Body of pancreas (tissue), 4 donors: ENCODE measurements at regions not wholly inside any gene's neighbourhood (a gene's known extent, or its start where the extent isn't known, plus 50 kb on each side); places are given as distances from the start of the nearest gene placed in this dataset. TPM values are rescaled to one million over a fixed set of nuclear protein-coding genes. Genes with fewer than 3 reads are reported as not detected.

Experiments
- ATAC-seq: fragments of 150-250 bp; one replicate; pipeline ENCODE4 v1.9.1; 2016
- DNase-seq, 4 donors: peaks; one replicate each; pipeline ENCODE4 v3.0.0-alpha.2; 2019
- H3K27ac ChIP-seq, 4 donors: fragments of 200-600 bp; sonication (generic); 1 replicate in 3 of 4; 2 replicates in 1 of 4; pipeline versions ENCODE4 v1.5.1 to v1.6.1; 2016 to 2019; ENCODE audit warnings: mild to moderate bottlenecking in 1 of 4, mixed read lengths in 1 of 4, moderate library complexity in 1 of 4
- H3K27me3 ChIP-seq, 2 donors: fragments of 200-600 bp; sonication (generic); one replicate each; pipeline ENCODE4 v1.6.0; 2016; ENCODE audit warnings: mild to moderate bottlenecking in 1 of 2
- H3K36me3 ChIP-seq, 2 donors: fragments of 200-600 bp; sonication (generic); replicated peaks in 1 of 2; 2 replicates each; pipeline ENCODE4 v1.5.1; 2016; ENCODE audit warnings: low read depth in 2 of 2; ENCODE audit not compliant: insufficient read depth in 1 of 2
- H3K4me1 ChIP-seq: fragments of 200-600 bp; sonication (generic); one replicate; pipeline ENCODE4 v1.6.0; 2016
- H3K4me3 ChIP-seq, 2 donors: fragments of 200-600 bp; sonication (generic); 1 replicate in 1 of 2; 2 replicates in 1 of 2; pipeline ENCODE4 v1.5.1; 2016 to 2019
- H3K9me3 ChIP-seq, 3 donors: fragments of 200-600 bp; sonication (generic); 1 replicate in 2 of 3; 2 replicates in 1 of 3; pipeline ENCODE4 v1.5.1; 2016
- POLR2A ChIP-seq, 3 donors: fragments of 450-650 bp; IDR thresholded peaks; one replicate each; pipeline ENCODE4 v1.6.1; 2016; ENCODE audit warnings: antibody characterized with exemption in 3 of 3, mild to moderate bottlenecking in 2 of 3
- WGBS, 2 donors: methylation state at CpG; one replicate each; pipeline ENCODE4 v1.1.5; 2017; 5-methylcytosine and 5-hydroxymethylcytosine counted together
- intact Hi-C: fragments of 100-400 bp; cut with DNase I; formaldehyde crosslinking; loops from one replicate; pipeline ENCODE4 v1.15.1; 2023
- small RNA-seq: library from RNA; depleted of rRNA; stranded (forward); fragments of <200 nt; gene quantifications from one replicate; pipeline ENCODE3, GENCODE V24; 2016
- TF ChIP-seq, protein P1 (sequence below), 7 experiments: fragments of 450-650 bp in 4 of 7; fragments of 200-600 bp in 3 of 7; sonication (generic) in 3 of 7; IDR thresholded peaks; one replicate each; pipeline ENCODE4 v1.5.1; 2016 to 2019; ENCODE audit warnings: antibody characterized with exemption in 7 of 7

DNA sequence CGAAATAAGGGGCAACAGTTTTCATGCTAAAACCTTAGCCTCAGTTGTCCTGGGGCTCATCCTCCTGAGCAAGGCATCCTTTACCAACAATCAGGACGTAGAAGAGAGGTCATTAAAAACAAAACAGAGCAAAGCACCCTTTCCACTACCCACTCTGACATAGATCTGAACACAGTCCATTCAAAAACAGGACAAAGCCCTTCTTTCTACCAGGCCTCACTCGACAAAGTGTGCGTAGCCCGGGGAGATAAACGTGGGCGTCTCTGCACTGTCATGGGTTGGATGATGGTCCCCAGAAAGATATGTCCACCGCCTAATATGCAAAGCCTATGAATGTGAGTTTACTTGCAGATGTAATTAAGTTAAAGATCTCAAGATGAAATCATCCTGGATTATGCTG lies 60.6 kb upstream of the TAS2R1 start:
- intact Hi-C loops = no loop called here
- Histone ChIP-seq H3K27ac (no peak overlapping the region), H3K4me1 (no peaks in the 10 kb centered on the region), H3K27me3 (no peaks in the 10 kb centered on the region), H3K4me3 (no peak overlapping the region), H3K36me3 (no peaks in the 10 kb centered on the region), H3K9me3 (no peaks in the 10 kb centered on the region)
- TF ChIP-seq, protein P1, sequence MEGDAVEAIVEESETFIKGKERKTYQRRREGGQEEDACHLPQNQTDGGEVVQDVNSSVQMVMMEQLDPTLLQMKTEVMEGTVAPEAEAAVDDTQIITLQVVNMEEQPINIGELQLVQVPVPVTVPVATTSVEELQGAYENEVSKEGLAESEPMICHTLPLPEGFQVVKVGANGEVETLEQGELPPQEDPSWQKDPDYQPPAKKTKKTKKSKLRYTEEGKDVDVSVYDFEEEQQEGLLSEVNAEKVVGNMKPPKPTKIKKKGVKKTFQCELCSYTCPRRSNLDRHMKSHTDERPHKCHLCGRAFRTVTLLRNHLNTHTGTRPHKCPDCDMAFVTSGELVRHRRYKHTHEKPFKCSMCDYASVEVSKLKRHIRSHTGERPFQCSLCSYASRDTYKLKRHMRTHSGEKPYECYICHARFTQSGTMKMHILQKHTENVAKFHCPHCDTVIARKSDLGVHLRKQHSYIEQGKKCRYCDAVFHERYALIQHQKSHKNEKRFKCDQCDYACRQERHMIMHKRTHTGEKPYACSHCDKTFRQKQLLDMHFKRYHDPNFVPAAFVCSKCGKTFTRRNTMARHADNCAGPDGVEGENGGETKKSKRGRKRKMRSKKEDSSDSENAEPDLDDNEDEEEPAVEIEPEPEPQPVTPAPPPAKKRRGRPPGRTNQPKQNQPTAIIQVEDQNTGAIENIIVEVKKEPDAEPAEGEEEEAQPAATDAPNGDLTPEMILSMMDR (IDR thresholded peaks at IDR 0.05) = no peak
- TF ChIP-seq POLR2A (IDR thresholded peaks at IDR 0.05) = no peak
- 59 to 63% methylated on average over 8 of the region's 8 CpGs for WGBS, 2 donors
- DNase-seq = no peak
- ATAC-seq = no peak

DNA sequence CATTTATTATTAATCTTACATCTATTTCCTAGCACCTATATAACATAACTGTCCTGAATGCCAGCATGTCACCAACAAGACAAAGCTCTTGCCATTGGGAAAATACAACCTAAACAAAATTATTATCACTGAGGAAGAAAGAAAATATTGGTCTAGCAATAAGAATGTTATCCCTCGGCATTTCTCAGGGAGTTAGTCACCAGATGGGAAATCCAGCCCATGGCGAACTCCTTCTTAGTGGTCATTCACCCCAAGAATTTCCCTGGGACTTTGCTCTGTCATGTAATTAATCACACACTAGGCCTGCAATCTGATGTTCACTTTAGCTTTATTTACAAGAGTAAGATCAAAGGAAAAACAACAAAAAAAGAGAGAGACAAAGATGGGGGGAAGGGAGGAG lies 56.1 kb upstream of the TAS2R1 start:
- H3K27me3 ChIP-seq = no peaks in the 10 kb centered on the region
- ATAC-seq (no peak), DNase-seq (no peak)
- H3K36me3 ChIP-seq = no peaks in the 10 kb centered on the region
- H3K27ac ChIP-seq = no peak overlapping the region
- no peaks in the 10 kb centered on the region for H3K9me3 ChIP-seq
- no peaks in the 10 kb centered on the region for H3K4me1 ChIP-seq
- intact Hi-C loops = no loop called here
- no peak overlapping the region for H3K4me3 ChIP-seq
- WGBS, 2 donors = 60 to 73% methylated on average over 2 of the region's 2 CpGs
- TF ChIP-seq POLR2A (IDR thresholded peaks at IDR 0.05) = no peak
- TF ChIP-seq, protein P1 (IDR thresholded peaks at IDR 0.05) = no peak

DNA sequence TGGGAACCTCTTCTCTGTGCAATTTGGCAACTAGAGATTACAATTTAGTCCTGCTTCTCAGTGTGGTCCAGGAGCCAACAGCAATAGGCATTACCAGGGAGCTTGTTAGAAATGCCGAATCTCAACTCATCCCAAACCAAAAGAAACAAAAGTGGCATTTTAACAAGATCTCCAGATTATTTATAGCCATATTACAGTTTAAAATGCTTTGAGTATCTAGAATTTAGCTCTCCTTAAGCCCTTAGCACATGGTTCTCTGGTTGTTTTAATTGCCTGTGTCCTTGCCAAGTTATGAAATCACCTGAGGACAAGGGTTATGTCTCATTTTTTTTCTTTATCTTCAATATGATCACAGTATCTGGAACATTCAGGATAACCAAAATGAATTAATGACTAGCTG lies 51.6 kb upstream of the TAS2R1 start:
- no peak for ATAC-seq
- H3K36me3 ChIP-seq = no peaks in the 10 kb centered on the region
- TF ChIP-seq POLR2A (IDR thresholded peaks at IDR 0.05) = no peak
- TF ChIP-seq, protein P1 (IDR thresholded peaks at IDR 0.05) = no peak
- DNase-seq = no peak
- no peak overlapping the region for H3K27ac ChIP-seq
- 50 to 52% methylated on average over 1 of the region's 1 CpG for WGBS, 2 donors
- H3K9me3 ChIP-seq = no peaks in the 10 kb centered on the region
- no peak overlapping the region for H3K4me3 ChIP-seq
- no peaks in the 10 kb centered on the region for H3K4me1 ChIP-seq
- intact Hi-C loops = no loop called here
- no peaks in the 10 kb centered on the region for H3K27me3 ChIP-seq

Small RNA genes lying in the stretch of these regions (small RNA-seq; reads per million reads assigned to genes)
- gene AC034229.5 = not detected
- gene AC034229.6 = not detected
- not detected for gene AC091905.3
- gene AC091905.4 = not detected
- not detected for gene RNA5SP177
